OCI-LY7 (cell line): ENCODE measurements at regions not wholly inside any gene's neighbourhood (a gene's known extent, or its start where the extent isn't known, plus 50 kb on each side); places are given as distances from the start of the nearest gene placed in this dataset.
"Not testable (repeated sequence)": the region's sequence is repeated elsewhere in the genome, so short reads cannot be mapped to it uniquely, and the experiment has no call there.

ENCODE experiments used
- EZH2phosphoT487 ChIP-seq: fragments of 200-600 bp; sonication (generic); IDR thresholded peaks from 2 replicates; pipeline ENCODE4 v1.6.1; 2018; ENCODE audit warnings: low read depth, borderline replicate concordance, mild to moderate bottlenecking, mixed run types, antibody characterized with exemption, low read length, moderate library complexity, mixed read lengths
- TF ChIP-seq, protein P1 (sequence below): fragments of 200-600 bp; sonication (generic); conservative IDR thresholded peaks from 2 replicates; pipeline ENCODE4 v1.5.1; 2014; ENCODE audit warnings: mild to moderate bottlenecking, antibody characterized with exemption, low read length, moderate library complexity, mixed read lengths

DNA sequence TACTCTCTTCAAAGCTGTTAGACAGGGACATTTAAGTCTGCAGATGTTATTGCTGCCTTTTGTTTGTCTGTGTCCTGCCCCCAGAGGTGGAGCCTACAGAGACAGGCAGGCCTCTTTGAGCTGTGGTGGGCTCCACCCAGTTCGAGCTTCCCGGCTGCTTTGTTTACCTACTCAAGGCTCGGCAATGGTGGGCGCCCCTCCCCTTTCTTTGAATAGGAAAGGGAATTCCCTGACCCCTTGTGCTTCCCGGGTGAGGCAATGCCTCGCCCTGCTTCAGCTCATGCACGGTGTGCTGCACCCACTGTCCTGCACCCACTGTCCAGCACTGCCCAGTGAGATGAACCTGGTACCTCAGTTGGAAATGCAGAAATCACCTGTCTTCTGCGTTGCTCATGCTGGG is 435.8 kb upstream of the GRIN3A start:
- TF ChIP-seq, protein P1, sequence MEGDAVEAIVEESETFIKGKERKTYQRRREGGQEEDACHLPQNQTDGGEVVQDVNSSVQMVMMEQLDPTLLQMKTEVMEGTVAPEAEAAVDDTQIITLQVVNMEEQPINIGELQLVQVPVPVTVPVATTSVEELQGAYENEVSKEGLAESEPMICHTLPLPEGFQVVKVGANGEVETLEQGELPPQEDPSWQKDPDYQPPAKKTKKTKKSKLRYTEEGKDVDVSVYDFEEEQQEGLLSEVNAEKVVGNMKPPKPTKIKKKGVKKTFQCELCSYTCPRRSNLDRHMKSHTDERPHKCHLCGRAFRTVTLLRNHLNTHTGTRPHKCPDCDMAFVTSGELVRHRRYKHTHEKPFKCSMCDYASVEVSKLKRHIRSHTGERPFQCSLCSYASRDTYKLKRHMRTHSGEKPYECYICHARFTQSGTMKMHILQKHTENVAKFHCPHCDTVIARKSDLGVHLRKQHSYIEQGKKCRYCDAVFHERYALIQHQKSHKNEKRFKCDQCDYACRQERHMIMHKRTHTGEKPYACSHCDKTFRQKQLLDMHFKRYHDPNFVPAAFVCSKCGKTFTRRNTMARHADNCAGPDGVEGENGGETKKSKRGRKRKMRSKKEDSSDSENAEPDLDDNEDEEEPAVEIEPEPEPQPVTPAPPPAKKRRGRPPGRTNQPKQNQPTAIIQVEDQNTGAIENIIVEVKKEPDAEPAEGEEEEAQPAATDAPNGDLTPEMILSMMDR: not testable (repeated sequence)
- TF ChIP-seq EZH2phosphoT487: not testable (repeated sequence)
